ENCODE measurements at regions not wholly inside any gene's neighbourhood (a gene's known extent, or its start where the extent isn't known, plus 50 kb on each side); places are given as distances from the start of the nearest gene placed in this dataset.

DNA sequence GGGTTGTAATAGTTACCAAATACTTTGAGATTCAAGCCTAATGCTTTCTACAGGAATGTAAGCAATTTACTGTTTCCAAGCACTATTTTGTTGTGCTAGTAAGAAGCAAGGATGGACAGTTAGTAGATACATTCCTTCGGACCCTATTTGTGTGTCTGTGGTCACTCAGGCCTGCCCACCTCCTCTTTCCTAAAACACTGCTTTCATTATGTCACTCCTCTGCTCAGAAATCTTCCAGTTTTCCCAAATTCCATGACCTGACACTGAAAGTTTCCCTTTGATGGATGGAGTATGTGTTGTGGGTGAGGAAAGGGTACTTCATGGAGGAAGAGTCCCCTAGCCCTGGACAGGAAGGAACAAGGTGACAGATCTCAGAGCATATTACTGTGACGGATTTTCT, 141.1 kb downstream of the DISP1 start:
- no peak for TF ChIP-seq BACH2 (CRISPR knock-in tag; IDR thresholded peaks at IDR 0.05; ENCODE audit: borderline replicate concordance)
- TF ChIP-seq RARB (CRISPR knock-in tag; IDR thresholded peaks at IDR 0.05): no peak
- TF ChIP-seq GLIS3 (CRISPR knock-in tag; IDR thresholded peaks at IDR 0.05): no peak
- no peak for TF ChIP-seq PPARA (CRISPR knock-in tag; IDR thresholded peaks at IDR 0.05; ENCODE audit: borderline replicate concordance)
- no peak for TF ChIP-seq TCF4 (CRISPR knock-in tag; IDR thresholded peaks at IDR 0.05; ENCODE audit: borderline replicate concordance)
- no peak for TF ChIP-seq ZNF565 (CRISPR knock-in tag; conservative IDR thresholded peaks at IDR 0.05; ENCODE audit: low read depth)
- no peak for TF ChIP-seq ZFP30 (CRISPR knock-in tag; IDR thresholded peaks at IDR 0.05)
- TF ChIP-seq ZFP3 (CRISPR knock-in tag; IDR thresholded peaks at IDR 0.05): no peak
- TF ChIP-seq, protein P1, sequence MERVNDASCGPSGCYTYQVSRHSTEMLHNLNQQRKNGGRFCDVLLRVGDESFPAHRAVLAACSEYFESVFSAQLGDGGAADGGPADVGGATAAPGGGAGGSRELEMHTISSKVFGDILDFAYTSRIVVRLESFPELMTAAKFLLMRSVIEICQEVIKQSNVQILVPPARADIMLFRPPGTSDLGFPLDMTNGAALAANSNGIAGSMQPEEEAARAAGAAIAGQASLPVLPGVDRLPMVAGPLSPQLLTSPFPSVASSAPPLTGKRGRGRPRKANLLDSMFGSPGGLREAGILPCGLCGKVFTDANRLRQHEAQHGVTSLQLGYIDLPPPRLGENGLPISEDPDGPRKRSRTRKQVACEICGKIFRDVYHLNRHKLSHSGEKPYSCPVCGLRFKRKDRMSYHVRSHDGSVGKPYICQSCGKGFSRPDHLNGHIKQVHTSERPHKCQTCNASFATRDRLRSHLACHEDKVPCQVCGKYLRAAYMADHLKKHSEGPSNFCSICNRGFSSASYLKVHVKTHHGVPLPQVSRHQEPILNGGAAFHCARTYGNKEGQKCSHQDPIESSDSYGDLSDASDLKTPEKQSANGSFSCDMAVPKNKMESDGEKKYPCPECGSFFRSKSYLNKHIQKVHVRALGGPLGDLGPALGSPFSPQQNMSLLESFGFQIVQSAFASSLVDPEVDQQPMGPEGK (CRISPR knock-in tag; IDR thresholded peaks at IDR 0.05; ENCODE audit: borderline replicate concordance): no peak
- TF ChIP-seq ZNF70 (CRISPR knock-in tag; IDR thresholded peaks at IDR 0.05): no peak
- TF ChIP-seq, protein P2, sequence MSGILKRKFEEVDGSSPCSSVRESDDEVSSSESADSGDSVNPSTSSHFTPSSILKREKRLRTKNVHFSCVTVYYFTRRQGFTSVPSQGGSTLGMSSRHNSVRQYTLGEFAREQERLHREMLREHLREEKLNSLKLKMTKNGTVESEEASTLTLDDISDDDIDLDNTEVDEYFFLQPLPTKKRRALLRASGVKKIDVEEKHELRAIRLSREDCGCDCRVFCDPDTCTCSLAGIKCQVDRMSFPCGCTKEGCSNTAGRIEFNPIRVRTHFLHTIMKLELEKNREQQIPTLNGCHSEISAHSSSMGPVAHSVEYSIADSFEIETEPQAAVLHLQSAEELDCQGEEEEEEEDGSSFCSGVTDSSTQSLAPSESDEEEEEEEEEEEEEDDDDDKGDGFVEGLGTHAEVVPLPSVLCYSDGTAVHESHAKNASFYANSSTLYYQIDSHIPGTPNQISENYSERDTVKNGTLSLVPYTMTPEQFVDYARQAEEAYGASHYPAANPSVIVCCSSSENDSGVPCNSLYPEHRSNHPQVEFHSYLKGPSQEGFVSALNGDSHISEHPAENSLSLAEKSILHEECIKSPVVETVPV (CRISPR knock-in tag; IDR thresholded peaks at IDR 0.05): no peak
- TF ChIP-seq, protein P3, sequence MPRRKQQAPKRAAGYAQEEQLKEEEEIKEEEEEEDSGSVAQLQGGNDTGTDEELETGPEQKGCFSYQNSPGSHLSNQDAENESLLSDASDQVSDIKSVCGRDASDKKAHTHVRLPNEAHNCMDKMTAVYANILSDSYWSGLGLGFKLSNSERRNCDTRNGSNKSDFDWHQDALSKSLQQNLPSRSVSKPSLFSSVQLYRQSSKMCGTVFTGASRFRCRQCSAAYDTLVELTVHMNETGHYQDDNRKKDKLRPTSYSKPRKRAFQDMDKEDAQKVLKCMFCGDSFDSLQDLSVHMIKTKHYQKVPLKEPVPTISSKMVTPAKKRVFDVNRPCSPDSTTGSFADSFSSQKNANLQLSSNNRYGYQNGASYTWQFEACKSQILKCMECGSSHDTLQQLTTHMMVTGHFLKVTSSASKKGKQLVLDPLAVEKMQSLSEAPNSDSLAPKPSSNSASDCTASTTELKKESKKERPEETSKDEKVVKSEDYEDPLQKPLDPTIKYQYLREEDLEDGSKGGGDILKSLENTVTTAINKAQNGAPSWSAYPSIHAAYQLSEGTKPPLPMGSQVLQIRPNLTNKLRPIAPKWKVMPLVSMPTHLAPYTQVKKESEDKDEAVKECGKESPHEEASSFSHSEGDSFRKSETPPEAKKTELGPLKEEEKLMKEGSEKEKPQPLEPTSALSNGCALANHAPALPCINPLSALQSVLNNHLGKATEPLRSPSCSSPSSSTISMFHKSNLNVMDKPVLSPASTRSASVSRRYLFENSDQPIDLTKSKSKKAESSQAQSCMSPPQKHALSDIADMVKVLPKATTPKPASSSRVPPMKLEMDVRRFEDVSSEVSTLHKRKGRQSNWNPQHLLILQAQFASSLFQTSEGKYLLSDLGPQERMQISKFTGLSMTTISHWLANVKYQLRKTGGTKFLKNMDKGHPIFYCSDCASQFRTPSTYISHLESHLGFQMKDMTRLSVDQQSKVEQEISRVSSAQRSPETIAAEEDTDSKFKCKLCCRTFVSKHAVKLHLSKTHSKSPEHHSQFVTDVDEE (CRISPR knock-in tag; IDR thresholded peaks at IDR 0.05): no peak
- TF ChIP-seq CSDC2 (CRISPR knock-in tag; IDR thresholded peaks at IDR 0.05): no peak
- no peak for TF ChIP-seq OSR1 (CRISPR knock-in tag; IDR thresholded peaks at IDR 0.05)
- no peak for TF ChIP-seq ARNTL (CRISPR knock-in tag; IDR thresholded peaks at IDR 0.05; ENCODE audit: borderline replicate concordance, low read depth)
- TF ChIP-seq TOX (CRISPR knock-in tag; IDR thresholded peaks at IDR 0.05; ENCODE audit: borderline replicate concordance): no peak
- no peak for ATAC-seq

DNA sequence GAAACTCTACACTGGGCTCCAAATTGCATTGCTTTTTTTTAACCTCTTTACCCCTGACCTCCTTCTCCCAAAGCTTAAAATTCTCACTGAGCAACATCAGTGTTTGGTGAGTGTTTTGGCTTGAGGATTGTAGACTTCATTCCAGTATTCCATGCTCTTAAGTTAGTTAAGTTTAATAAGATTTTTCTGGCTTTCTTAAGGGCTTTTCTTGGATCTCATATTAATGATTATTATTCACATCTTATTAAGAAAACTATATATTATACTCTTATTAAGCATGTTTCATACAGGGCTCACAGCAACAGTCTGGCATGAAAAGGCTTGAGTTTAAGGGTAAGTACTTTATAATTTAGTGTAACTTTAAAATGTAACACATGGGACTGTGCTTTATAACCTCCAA, 141.8 kb downstream of the DISP1 start:
- no peak for ATAC-seq
- TF ChIP-seq ZFP30 (CRISPR knock-in tag; IDR thresholded peaks at IDR 0.05) (no peak), ZNF70 (CRISPR knock-in tag; IDR thresholded peaks at IDR 0.05) (no peak), TOX (CRISPR knock-in tag; IDR thresholded peaks at IDR 0.05; ENCODE audit: borderline replicate concordance) (no peak), ZC3H10 (CRISPR knock-in tag; IDR thresholded peaks at IDR 0.05) (peak; percentile 40; the same call in 1 of the 2 replicates)
- TF ChIP-seq, protein P2 (CRISPR knock-in tag; IDR thresholded peaks at IDR 0.05): no peak

- TF ChIP-seq GLIS3 (CRISPR knock-in tag; IDR thresholded peaks at IDR 0.05): no peak
- TF ChIP-seq, protein P2 (CRISPR knock-in tag; IDR thresholded peaks at IDR 0.05): no peak
- ATAC-seq: no peak
These were observed 152.8 kb downstream of the DISP1 start for GRCh38 chr1:222967466-222968240.

DNA sequence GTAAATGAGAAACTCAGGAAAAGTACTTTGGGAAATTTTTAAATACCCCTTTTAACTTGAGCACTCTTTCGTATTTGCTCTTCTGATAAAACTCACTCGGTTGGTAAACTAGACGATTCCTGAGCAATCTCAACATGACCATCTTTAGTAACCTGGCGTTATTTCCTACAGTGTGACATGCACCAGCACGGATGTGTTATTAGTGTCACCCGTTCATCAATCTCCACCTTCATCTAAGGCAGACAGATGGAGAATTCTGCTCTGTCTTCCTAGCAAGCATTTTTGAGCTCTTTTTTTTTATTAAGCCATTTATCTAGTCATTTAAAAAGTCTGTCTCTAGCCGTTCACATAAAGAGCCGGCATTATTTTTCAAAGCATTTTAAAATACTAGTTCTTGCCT, 155.2 kb downstream of the DISP1 start:
- no peak for TF ChIP-seq ZFP3 (CRISPR knock-in tag; IDR thresholded peaks at IDR 0.05)
- no peak for ATAC-seq
